NT2/D1 (cell line): ENCODE measurements at regions not wholly inside any gene's neighbourhood (a gene's known extent, or its start where the extent isn't known, plus 50 kb on each side); places are given as distances from the start of the nearest gene placed in this dataset.

Experiments used
- DNase-seq: peaks from one replicate; pipeline ENCODE4 v3.0.0-alpha.2; 2011; ENCODE audit warnings: low read depth, low spot score
- H3K27me3 ChIP-seq: 2 replicates; pipeline ENCODE4 v1.6.0; 2011; ENCODE audit warnings: mild to moderate bottlenecking; ENCODE audit not compliant: insufficient read length, insufficient read depth
- H3K36me3 ChIP-seq: 2 replicates; pipeline ENCODE4 v1.6.1; 2011; ENCODE audit warnings: mild to moderate bottlenecking, low read length, mixed read lengths; ENCODE audit not compliant: insufficient read depth, insufficient read length
- H3K4me1 ChIP-seq: 2 replicates; pipeline ENCODE4 v1.5.1; 2011; ENCODE audit not compliant: insufficient read depth, insufficient read length
- H3K4me3 ChIP-seq: 2 replicates; pipeline ENCODE4 v1.5.1; 2011; ENCODE audit warnings: low read depth; ENCODE audit not compliant: insufficient read length
- H3K9ac ChIP-seq: 2 replicates; pipeline ENCODE4 v1.6.0; 2011; ENCODE audit warnings: low read depth; ENCODE audit not compliant: insufficient read length
- H3K9me3 ChIP-seq: 2 replicates; pipeline ENCODE4 v1.5.1; 2011; ENCODE audit warnings: mild to moderate bottlenecking, low read length; ENCODE audit not compliant: insufficient read depth
- SUZ12 ChIP-seq: IDR thresholded peaks from 2 replicates; pipeline ENCODE4 v1.6.1; 2011; ENCODE audit not compliant: insufficient read length, insufficient read depth; ENCODE audit errors: extremely low read depth
- YY1 ChIP-seq: IDR thresholded peaks from 2 replicates; pipeline ENCODE4 v1.6.1; 2011; ENCODE audit not compliant: insufficient read length, insufficient read depth
- ZNF274 ChIP-seq: IDR thresholded peaks from 2 replicates; pipeline ENCODE4 v1.6.1; 2011; ENCODE audit warnings: mild to moderate bottlenecking, low read depth, low read length

- TF ChIP-seq ZNF274 (no peak), SUZ12 (no peak), YY1 (no peak)
- no peak for DNase-seq
- H3K36me3 ChIP-seq, result no peaks in the 10 kb centered on the region
- H3K27me3 ChIP-seq, result no peaks in the 10 kb centered on the region
- H3K9me3 ChIP-seq, result no peaks in the 10 kb centered on the region
- no peaks in the 10 kb centered on the region for H3K4me1 ChIP-seq
- no peak overlapping the region for H3K9ac ChIP-seq
- H3K4me3 ChIP-seq, result no peak overlapping the region
Measured at GRCh38 chr5:4108690-4109089, 513.1 kb downstream of the IRX1 start.

DNA sequence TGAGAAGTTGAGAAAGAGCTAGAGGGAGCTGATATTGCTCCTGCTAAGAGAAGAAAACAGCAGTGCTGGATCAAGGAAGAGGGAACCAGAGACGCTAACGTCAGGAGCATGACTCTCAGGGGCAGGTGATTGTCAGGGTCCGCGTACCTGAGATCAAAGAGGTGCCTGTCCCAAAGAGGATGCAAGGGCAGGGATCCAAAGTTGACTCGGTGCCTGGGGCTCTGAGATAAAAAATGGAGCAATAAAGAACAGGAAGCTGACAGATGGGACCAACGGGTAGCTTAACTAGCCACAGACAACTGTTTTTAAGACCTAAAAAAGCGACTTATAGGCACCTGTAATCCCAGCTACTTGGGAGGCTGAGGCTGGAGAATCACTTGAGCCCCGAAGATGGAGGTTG is 517.8 kb downstream of the IRX1 start:
- DNase-seq, result no peak
- Histone ChIP-seq H3K4me1 (no peaks in the 10 kb centered on the region), H3K9ac (no peak overlapping the region), H3K27me3 (no peaks in the 10 kb centered on the region), H3K36me3 (no peaks in the 10 kb centered on the region), H3K4me3 (no peak overlapping the region), H3K9me3 (no peaks in the 10 kb centered on the region)
- no peak for TF ChIP-seq ZNF274
- no peak for TF ChIP-seq SUZ12
- TF ChIP-seq YY1, result no peak

GRCh38 chr5:4113905-4114304 is 518.3 kb downstream of the IRX1 start:
- Histone ChIP-seq H3K4me3 (no peak overlapping the region), H3K9me3 (no peaks in the 10 kb centered on the region), H3K36me3 (no peaks in the 10 kb centered on the region), H3K9ac (no peak overlapping the region), H3K4me1 (no peaks in the 10 kb centered on the region), H3K27me3 (no peaks in the 10 kb centered on the region)
- no peak for DNase-seq
- TF ChIP-seq ZNF274 (no peak), SUZ12 (no peak), YY1 (no peak)

DNA sequence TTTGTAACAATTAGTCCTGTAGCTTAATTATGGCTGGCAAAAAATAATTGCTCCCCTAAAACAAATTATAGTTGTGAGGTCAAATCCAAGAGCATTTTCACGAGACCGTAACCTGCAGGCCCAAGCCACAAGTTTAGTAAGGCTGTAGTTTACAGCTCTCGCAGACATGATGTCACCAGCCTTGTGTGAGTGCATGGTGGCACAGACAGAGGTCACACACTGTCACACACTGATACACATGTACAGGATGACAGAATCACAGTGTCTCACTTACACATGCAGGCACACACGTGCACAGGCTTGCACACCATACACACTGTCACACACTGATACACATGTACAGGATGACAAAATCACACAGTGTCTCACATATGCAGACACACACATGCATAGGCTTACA is 518.8 kb downstream of the IRX1 start:
- H3K27me3 ChIP-seq, result no peaks in the 10 kb centered on the region
- H3K9ac ChIP-seq, result no peak overlapping the region
- no peak for TF ChIP-seq ZNF274
- TF ChIP-seq SUZ12, result no peak
- no peak for TF ChIP-seq YY1
- H3K9me3 ChIP-seq, result no peaks in the 10 kb centered on the region
- H3K4me1 ChIP-seq, result no peaks in the 10 kb centered on the region
- no peak overlapping the region for H3K4me3 ChIP-seq
- no peaks in the 10 kb centered on the region for H3K36me3 ChIP-seq
- DNase-seq, result no peak

- Histone ChIP-seq H3K9me3 (no peaks in the 10 kb centered on the region), H3K36me3 (no peaks in the 10 kb centered on the region), H3K4me3 (no peak overlapping the region), H3K9ac (no peak overlapping the region), H3K4me1 (no peaks in the 10 kb centered on the region), H3K27me3 (no peaks in the 10 kb centered on the region)
- no peak for DNase-seq
- TF ChIP-seq SUZ12 (no peak), YY1 (no peak), ZNF274 (no peak)
Measured at GRCh38 chr5:4116834-4117233, 521.2 kb downstream of the IRX1 start.

DNA sequence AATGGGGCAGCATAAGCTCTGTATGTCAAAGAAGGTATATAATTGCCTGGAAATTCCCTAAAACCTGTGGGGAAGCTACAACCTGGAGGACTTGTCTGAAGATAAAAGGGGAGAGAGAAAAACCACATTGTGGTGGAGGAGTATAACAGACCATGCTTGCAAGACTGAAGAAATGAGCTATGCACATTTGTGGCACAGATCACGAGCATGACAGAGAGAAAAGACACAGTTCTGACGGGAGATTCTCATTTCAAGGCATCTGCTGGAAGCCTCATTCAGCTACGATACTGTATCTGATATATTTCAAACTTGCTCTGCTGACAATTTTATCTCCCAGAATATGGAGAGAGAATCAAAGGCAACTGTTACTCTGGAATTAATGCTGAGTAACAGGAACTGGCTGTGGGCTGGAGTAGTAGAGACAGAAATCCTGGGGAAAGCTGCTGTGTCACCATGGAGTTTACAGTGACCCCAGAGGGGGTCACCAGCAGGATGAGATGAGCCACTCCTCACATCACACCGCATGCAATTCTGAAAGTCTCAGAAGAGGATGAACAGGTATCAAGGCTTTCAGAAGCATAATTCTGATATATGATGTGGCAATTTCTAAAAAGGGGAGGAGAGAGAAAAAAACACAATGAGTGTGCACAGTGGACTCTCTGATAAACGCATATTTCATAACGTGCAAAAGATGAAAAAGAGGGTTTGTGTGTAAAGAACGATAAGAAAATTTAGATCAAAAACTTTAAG is 528.8 kb downstream of the IRX1 start:
- TF ChIP-seq SUZ12 (no peak), ZNF274 (no peak), YY1 (no peak)
- H3K4me1 ChIP-seq, result no peaks in the 10 kb centered on the region

GRCh38 chr5:4128994-4129393 is 533.4 kb downstream of the IRX1 start:
- no peaks in the 10 kb centered on the region for H3K36me3 ChIP-seq
- peaks cover 9% of the 10 kb centered on the region; the same call in 1 of the 2 replicates for H3K9me3 ChIP-seq
- no peak overlapping the region for H3K4me3 ChIP-seq
- DNase-seq, result no peak
- H3K4me1 ChIP-seq, result no peaks in the 10 kb centered on the region
- TF ChIP-seq YY1, result no peak
- no peak for TF ChIP-seq SUZ12
- TF ChIP-seq ZNF274, result no peak
- no peak overlapping the region for H3K9ac ChIP-seq
- H3K27me3 ChIP-seq, result no peaks in the 10 kb centered on the region

More for the DNA sequence above, 528.8 kb downstream of the IRX1 start:
- Histone ChIP-seq H3K36me3 (no peaks in the 10 kb centered on the region), H3K9me3 (peaks cover 9% of the 10 kb centered on the region; the same call in 1 of the 2 replicates), H3K4me3 (no peak overlapping the region), H3K9ac (no peak overlapping the region), H3K27me3 (no peaks in the 10 kb centered on the region)
- no peak for DNase-seq

GRCh38 chr5:4129523-4129922 is 533.9 kb downstream of the IRX1 start:
- no peaks in the 10 kb centered on the region for H3K36me3 ChIP-seq
- H3K4me3 ChIP-seq, result no peak overlapping the region
- no peak for TF ChIP-seq ZNF274
- TF ChIP-seq YY1, result no peak
- no peak for TF ChIP-seq SUZ12
- peaks cover 9% of the 10 kb centered on the region; the same call in 1 of the 2 replicates for H3K9me3 ChIP-seq
- DNase-seq, result no peak
- no peaks in the 10 kb centered on the region for H3K27me3 ChIP-seq
- H3K4me1 ChIP-seq, result no peaks in the 10 kb centered on the region
- H3K9ac ChIP-seq, result no peak overlapping the region
